Ovary (tissue), 3 donors: ENCODE measurements at regions not wholly inside any gene's neighbourhood (a gene's known extent, or its start where the extent isn't known, plus 50 kb on each side); places are given as distances from the start of the nearest gene placed in this dataset.

Experiments used
- CTCF ChIP-seq, 3 donors: fragments of 450-650 bp in 2 of 3; fragments of 200-600 bp in 1 of 3; IDR thresholded peaks; one replicate each; pipeline versions ENCODE4 v1.5.1 to v1.8.0; 2016 to 2022; ENCODE audit warnings: antibody characterized with exemption in 3 of 3, mild to moderate bottlenecking in 1 of 3
- EP300 ChIP-seq: sonication (generic); formaldehyde crosslinking; IDR thresholded peaks from one replicate; pipeline ENCODE4 v1.6.1; 2017; ENCODE audit warnings: antibody characterized with exemption
- POLR2A ChIP-seq: fragments of 450-650 bp; IDR thresholded peaks from one replicate; pipeline ENCODE4 v1.6.1; 2017; ENCODE audit warnings: antibody characterized with exemption, mild to moderate bottlenecking, moderate library complexity
- donor health status: DM: no; HTN: no; CAD: no.

GRCh38 chr4:182103614-182104319, 139.4 kb upstream of the TENM3 start:
- TF ChIP-seq CTCF (IDR thresholded peaks at IDR 0.05) (no peak), POLR2A (no peak), EP300 (no peak)
